ENCODE measurements at regions not wholly inside any gene's neighbourhood (a gene's known extent, or its start where the extent isn't known, plus 50 kb on each side); places are given as distances from the start of the nearest gene placed in this dataset.

- TF ChIP-seq EZH2 (IDR thresholded peaks at IDR 0.05; ENCODE audit: borderline replicate concordance): no peak
- TF ChIP-seq CTCF (IDR thresholded peaks at IDR 0.05; ENCODE audit: poor library complexity): no peak
Measured at GRCh38 chr3:163614886-163615285, 1463.4 kb downstream of the SI start.

All from hepatocyte (in vitro differentiated cells).